Prostate gland (tissue), 2 donors: ENCODE measurements at regions not wholly inside any gene's neighbourhood (a gene's known extent, or its start where the extent isn't known, plus 50 kb on each side); places are given as distances from the start of the nearest gene placed in this dataset.

ENCODE experiments used
- DNase-seq: peaks from one replicate; pipeline ENCODE4 v3.0.0-alpha.2; 2019; ENCODE audit warnings: low spot score
- H3K27ac ChIP-seq, 2 donors: fragments of 200-600 bp; sonication (generic); 2 replicates each; pipeline ENCODE4 v1.5.1; 2017 to 2019
- H3K27me3 ChIP-seq: fragments of 200-600 bp; sonication (generic); replicated peaks from 2 replicates; pipeline ENCODE4 v1.5.1; 2019; ENCODE audit not compliant: insufficient read depth
- H3K36me3 ChIP-seq, 2 donors: fragments of 200-600 bp; sonication (generic); 1 replicate in 1 of 2; 2 replicates in 1 of 2; pipeline versions ENCODE4 v1.5.1 to v1.8.1; 2017 to 2019
- H3K4me1 ChIP-seq: fragments of 200-600 bp; sonication (generic); replicated peaks from 2 replicates; pipeline ENCODE4 v1.5.1; 2019
- H3K4me3 ChIP-seq, 2 donors: fragments of 200-600 bp; sonication (generic); 2 replicates each; pipeline ENCODE4 v1.5.1; 2017 to 2019
- H3K9me3 ChIP-seq: fragments of 200-600 bp; sonication (generic); 2 replicates; pipeline ENCODE4 v1.5.1; 2017
- CTCF ChIP-seq, 4 experiments: fragments of 200-600 bp in 2 of 4; fragments of 450-650 bp in 2 of 4; sonication (generic) in 2 of 4; IDR thresholded peaks; 1 replicate in 3 of 4; 2 replicates in 1 of 4; pipeline ENCODE4 v1.5.1; 2016 to 2019; ENCODE audit warnings: antibody characterized with exemption in 4 of 4, mild to moderate bottlenecking in 2 of 4, moderate library complexity in 2 of 4
- POLR2A ChIP-seq: fragments of 450-650 bp; IDR thresholded peaks from one replicate; pipeline ENCODE4 v1.6.1; 2016; ENCODE audit warnings: antibody characterized with exemption, mild to moderate bottlenecking
- POLR2AphosphoS5 ChIP-seq: sonication (generic); formaldehyde crosslinking; IDR thresholded peaks from one replicate; pipeline ENCODE4 v1.6.1; 2017; ENCODE audit warnings: antibody characterized with exemption
- WGBS: methylation state at CpG from one replicate; pipeline ENCODE4 v1.1.5; 2018; 5-methylcytosine and 5-hydroxymethylcytosine counted together
- intact Hi-C: fragments of 100-400 bp; cut with DNase I; formaldehyde crosslinking; loops from one replicate; pipeline ENCODE4 v1.14.2; 2022

- H3K4me1 ChIP-seq: no peaks in the 10 kb centered on the region
- 78% methylated on average over 5 of the region's 5 CpGs for WGBS
- H3K4me3 ChIP-seq: no peak overlapping the region
- TF ChIP-seq POLR2AphosphoS5 (no peak), POLR2A (no peak), CTCF (IDR thresholded peaks at IDR 0.05) (no peak)
- no peak overlapping the region for H3K27ac ChIP-seq
- intact Hi-C loops: no loop called here
- H3K27me3 ChIP-seq: no peaks in the 10 kb centered on the region
- no peaks in the 10 kb centered on the region for H3K9me3 ChIP-seq
- DNase-seq: no peak
- H3K36me3 ChIP-seq: no peaks in the 10 kb centered on the region
These were observed 100.8 kb upstream of the MAP2 start for GRCh38 chr2:209322905-209323512.

DNA sequence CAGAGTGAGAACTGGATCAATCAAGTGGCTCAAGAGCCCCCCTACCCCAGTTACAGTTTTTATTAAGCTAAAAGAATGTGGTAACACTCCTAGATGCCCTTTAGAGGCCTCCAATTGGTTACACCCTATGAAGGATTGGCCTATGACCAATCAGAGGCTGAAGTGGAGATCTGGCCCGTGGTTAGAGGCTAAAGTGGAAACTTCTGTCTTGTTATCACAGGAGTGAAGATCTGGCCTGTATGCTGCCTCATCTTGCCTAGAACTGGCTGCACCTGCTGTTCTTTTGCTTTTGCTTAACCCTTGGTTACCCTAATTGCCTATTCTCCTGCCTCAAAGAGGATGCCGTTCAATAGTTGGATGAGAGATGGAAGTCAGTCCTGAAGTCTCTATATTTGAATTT lies 100.1 kb upstream of the MAP2 start:
- TF ChIP-seq POLR2AphosphoS5 (no peak), POLR2A (no peak), CTCF (IDR thresholded peaks at IDR 0.05) (no peak)
- no peak overlapping the region for H3K4me3 ChIP-seq
- no peaks in the 10 kb centered on the region for H3K4me1 ChIP-seq
- no peaks in the 10 kb centered on the region for H3K36me3 ChIP-seq
- WGBS: 88% methylated on average over 2 of the region's 2 CpGs
- H3K9me3 ChIP-seq: no peaks in the 10 kb centered on the region
- DNase-seq: no peak
- intact Hi-C loops: no loop called here
- no peak overlapping the region for H3K27ac ChIP-seq
- no peaks in the 10 kb centered on the region for H3K27me3 ChIP-seq

- Histone ChIP-seq H3K27me3 (no peaks in the 10 kb centered on the region), H3K9me3 (no peaks in the 10 kb centered on the region), H3K4me1 (no peaks in the 10 kb centered on the region), H3K27ac (no peak overlapping the region), H3K36me3 (no peaks in the 10 kb centered on the region), H3K4me3 (no peak overlapping the region)
- TF ChIP-seq POLR2A (no peak), POLR2AphosphoS5 (no peak), CTCF (IDR thresholded peaks at IDR 0.05) (no peak)
- intact Hi-C loops: no loop called here
- DNase-seq: no peak
These were observed 99.6 kb upstream of the MAP2 start for GRCh38 chr2:209324281-209324680.

GRCh38 chr2:209331291-209331844 lies 92.5 kb upstream of the MAP2 start:
- no peak for TF ChIP-seq POLR2A
- TF ChIP-seq CTCF (IDR thresholded peaks at IDR 0.05): peak in 2 of 4 experiments; percentile 28 to 49
- TF ChIP-seq POLR2AphosphoS5: no peak
- intact Hi-C loops: loop anchor here (10.0 kb wide), 1 partner anchor 937 kb away; no protein-coding TSS in a partner anchor
- no peaks in the 10 kb centered on the region for H3K4me1 ChIP-seq
- H3K9me3 ChIP-seq: no peaks in the 10 kb centered on the region
- no peaks in the 10 kb centered on the region for H3K27me3 ChIP-seq
- 6% methylated on average over 1 of the region's 1 CpG for WGBS
- no peaks in the 10 kb centered on the region for H3K36me3 ChIP-seq
- no peak overlapping the region for H3K4me3 ChIP-seq
- H3K27ac ChIP-seq: no peak overlapping the region
- no peak for DNase-seq
